RWPE2 (cell line): ENCODE measurements at regions not wholly inside any gene's neighbourhood (a gene's known extent, or its start where the extent isn't known, plus 50 kb on each side); places are given as distances from the start of the nearest gene placed in this dataset.

ENCODE experiments used
- ATAC-seq: fragments of 200-7000 bp; cut with Tn5 transposase; 3 replicates; pipeline ENCODE4 v1.9.1; 2021; ENCODE audit warnings: low read depth
- DNase-seq: peaks from one replicate; pipeline ENCODE4 v3.0.0-alpha.2; 2020; ENCODE audit warnings: low spot score
- H3K27ac ChIP-seq: fragments of 450-650 bp; 2 replicates; pipeline ENCODE4 v1.5.1; 2017; ENCODE audit warnings: mild to moderate bottlenecking; ENCODE audit not compliant: poor library complexity, severe bottlenecking
- H3K27me3 ChIP-seq: fragments of 250-450 bp; sonication (Bioruptor Pico); 2 replicates; pipeline ENCODE4 v1.5.1; 2021; ENCODE audit warnings: mild to moderate bottlenecking, moderate library complexity; ENCODE audit not compliant: insufficient read depth, poor library complexity, severe bottlenecking
- H3K36me3 ChIP-seq: fragments of 250-450 bp; sonication (Bioruptor Pico); 2 replicates; pipeline ENCODE4 v1.5.1; 2020; ENCODE audit warnings: low read depth, mild to moderate bottlenecking, moderate library complexity
- H3K4me1 ChIP-seq: fragments of 250-450 bp; sonication (Bioruptor Pico); 2 replicates; pipeline ENCODE4 v1.5.1; 2021; ENCODE audit warnings: mild to moderate bottlenecking, moderate library complexity; ENCODE audit not compliant: insufficient read depth, poor library complexity, severe bottlenecking
- H3K4me3 ChIP-seq: fragments of 250-450 bp; sonication (Bioruptor Pico); 2 replicates; pipeline ENCODE4 v1.5.1; 2021; ENCODE audit warnings: mild to moderate bottlenecking, moderate library complexity; ENCODE audit not compliant: severe bottlenecking
- H3K9me3 ChIP-seq: fragments of 250-450 bp; sonication (Bioruptor Pico); 2 replicates; pipeline ENCODE4 v1.5.1; 2021; ENCODE audit warnings: mild to moderate bottlenecking, moderate library complexity; ENCODE audit not compliant: severe bottlenecking
- CTCF ChIP-seq: fragments of 450-650 bp; IDR thresholded peaks from one replicate; pipeline ENCODE4 v1.5.1; 2017; ENCODE audit warnings: mild to moderate bottlenecking, moderate library complexity; ENCODE audit not compliant: poor library complexity, severe bottlenecking

DNA sequence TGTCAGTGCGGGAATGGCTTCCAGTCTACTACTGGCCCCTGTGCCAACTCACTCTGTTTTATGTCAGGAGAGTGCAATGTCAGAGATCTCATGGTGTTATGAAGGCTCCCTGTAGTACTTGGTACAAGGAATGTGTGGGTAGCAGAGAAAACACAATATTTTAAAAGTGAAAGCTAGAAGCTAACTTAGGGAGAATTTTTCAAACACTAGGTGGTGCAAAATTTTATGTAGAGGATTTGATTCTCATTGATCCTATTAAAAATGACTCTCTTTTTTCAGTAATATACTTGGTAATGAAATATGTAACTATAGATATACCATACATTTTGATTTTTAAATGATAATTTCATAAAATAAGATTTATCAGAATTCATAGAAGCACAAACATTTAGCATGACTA, 134.7 kb downstream of the JRKL start:
- no peaks in the 10 kb centered on the region for H3K27me3 ChIP-seq
- DNase-seq (no peak), ATAC-seq (no peak)
- H3K27ac ChIP-seq, result no peak overlapping the region
- peak; percentile 23 for TF ChIP-seq CTCF
- H3K4me3 ChIP-seq, result no peak overlapping the region
- no peaks in the 10 kb centered on the region for H3K4me1 ChIP-seq
- H3K36me3 ChIP-seq, result no peaks in the 10 kb centered on the region
- no peaks in the 10 kb centered on the region for H3K9me3 ChIP-seq

DNA sequence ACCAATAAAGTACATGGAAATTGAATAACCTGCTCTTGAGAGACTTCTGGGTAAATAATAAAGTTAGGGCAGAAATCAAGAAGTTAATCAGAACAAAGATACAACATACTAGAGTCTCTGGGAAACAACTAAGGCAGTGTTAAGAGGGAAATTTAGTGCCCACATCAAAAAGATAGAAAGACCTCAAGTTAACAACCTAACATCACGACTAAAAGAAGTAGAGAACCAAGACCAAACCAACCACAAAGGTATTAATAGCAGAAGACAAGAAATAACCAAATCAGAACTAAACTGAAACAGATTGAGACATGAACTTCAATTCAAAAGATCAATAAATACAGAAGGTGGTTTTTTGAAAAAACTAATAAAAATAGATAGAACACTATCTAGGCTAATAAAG, 140.7 kb downstream of the JRKL start:
- H3K9me3 ChIP-seq, result peaks cover 1% of the 10 kb centered on the region
- H3K36me3 ChIP-seq, result no peaks in the 10 kb centered on the region
- ATAC-seq, result no peak
- TF ChIP-seq CTCF, result no peak
- H3K27me3 ChIP-seq, result no peaks in the 10 kb centered on the region
- H3K4me1 ChIP-seq, result no peaks in the 10 kb centered on the region
- DNase-seq, result no peak
- H3K27ac ChIP-seq, result no peak overlapping the region
- no peak overlapping the region for H3K4me3 ChIP-seq

DNA sequence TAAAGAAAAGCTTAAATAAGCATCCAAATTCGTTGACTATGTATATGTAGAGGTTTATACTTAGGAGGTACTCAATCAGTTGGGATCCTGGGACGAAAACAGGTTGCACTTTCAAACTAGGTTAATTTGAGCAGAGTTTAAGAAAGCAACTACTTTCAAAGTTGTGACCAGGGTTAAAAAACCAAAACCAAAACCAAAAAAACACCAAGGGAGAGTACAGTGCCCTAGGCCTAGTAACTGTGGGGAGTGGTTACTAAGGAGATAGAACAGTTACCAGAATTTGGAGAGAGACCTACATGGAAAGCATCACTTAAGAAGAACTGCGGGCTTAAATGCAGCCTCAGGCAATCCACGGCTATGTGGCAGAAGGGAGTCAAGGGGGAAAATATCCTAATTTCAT, 148.3 kb downstream of the JRKL start:
- TF ChIP-seq CTCF, result no peak
- Histone ChIP-seq H3K27ac (no peak overlapping the region), H3K4me3 (no peak overlapping the region), H3K27me3 (peaks cover 5% of the 10 kb centered on the region), H3K4me1 (no peaks in the 10 kb centered on the region), H3K9me3 (peaks cover 1% of the 10 kb centered on the region), H3K36me3 (no peaks in the 10 kb centered on the region)
- ATAC-seq, result no peak
- DNase-seq, result no peak

DNA sequence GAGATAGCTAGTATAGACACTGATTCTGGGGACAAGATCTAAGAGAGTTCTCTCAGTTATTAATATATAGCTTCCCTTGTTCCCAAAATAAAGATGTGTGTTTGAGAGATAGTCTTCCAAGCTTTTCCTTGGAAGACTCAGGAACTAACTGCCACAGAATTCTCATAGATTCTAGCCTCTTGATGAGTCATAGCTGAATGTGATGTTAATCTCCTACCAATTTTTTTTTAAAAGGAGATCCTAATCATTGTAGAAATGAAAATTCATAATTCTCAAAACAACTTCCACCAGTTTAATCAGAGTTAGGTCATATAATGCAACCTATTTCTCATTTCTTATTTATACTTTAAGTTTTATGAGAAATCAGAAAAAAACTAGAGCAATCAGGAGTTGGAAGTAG, 148.8 kb downstream of the JRKL start:
- Histone ChIP-seq H3K4me3 (no peak overlapping the region), H3K4me1 (no peaks in the 10 kb centered on the region), H3K9me3 (peaks cover 1% of the 10 kb centered on the region), H3K36me3 (no peaks in the 10 kb centered on the region), H3K27me3 (peaks cover 5% of the 10 kb centered on the region), H3K27ac (no peak overlapping the region)
- DNase-seq (no peak), ATAC-seq (no peak)
- TF ChIP-seq CTCF, result no peak

DNA sequence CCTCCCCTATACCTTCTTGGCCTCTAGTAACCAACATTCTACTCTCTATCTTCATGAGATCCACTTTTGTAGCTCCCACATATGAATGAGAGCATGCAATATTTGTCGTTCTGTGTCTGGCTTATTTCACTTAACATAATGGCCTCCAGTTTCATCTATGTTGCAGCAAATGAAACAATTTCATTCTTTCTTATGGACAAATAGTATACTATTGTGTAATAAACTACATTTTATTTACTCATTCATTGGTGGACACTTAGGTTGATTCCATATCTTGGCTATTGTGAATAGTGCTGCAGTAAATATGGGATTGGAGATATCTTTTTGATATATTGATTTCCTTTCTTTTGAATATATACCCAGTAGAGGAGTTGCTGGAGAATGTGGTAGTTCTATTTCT, 151.1 kb downstream of the JRKL start:
- no peak overlapping the region for H3K4me3 ChIP-seq
- ATAC-seq (no peak), DNase-seq (no peak)
- H3K9me3 ChIP-seq, result no peaks in the 10 kb centered on the region
- no peak for TF ChIP-seq CTCF
- H3K27ac ChIP-seq, result no peak overlapping the region
- H3K4me1 ChIP-seq, result no peaks in the 10 kb centered on the region
- peaks cover 12% of the 10 kb centered on the region for H3K27me3 ChIP-seq
- no peaks in the 10 kb centered on the region for H3K36me3 ChIP-seq
